GM20000 (cell line): ENCODE measurements at regions not wholly inside any gene's neighbourhood (a gene's known extent, or its start where the extent isn't known, plus 50 kb on each side); places are given as distances from the start of the nearest gene placed in this dataset.

ENCODE experiments used
- DNase-seq: peaks from one replicate; pipeline ENCODE4 v3.0.0; 2012; ENCODE audit warnings: low spot score
- TF ChIP-seq, protein P1 (sequence below): IDR thresholded peaks from 2 replicates; pipeline ENCODE4 v1.5.1; 2012; ENCODE audit warnings: mild to moderate bottlenecking, control low read depth; ENCODE audit errors: extremely low read depth, missing control alignments

DNA sequence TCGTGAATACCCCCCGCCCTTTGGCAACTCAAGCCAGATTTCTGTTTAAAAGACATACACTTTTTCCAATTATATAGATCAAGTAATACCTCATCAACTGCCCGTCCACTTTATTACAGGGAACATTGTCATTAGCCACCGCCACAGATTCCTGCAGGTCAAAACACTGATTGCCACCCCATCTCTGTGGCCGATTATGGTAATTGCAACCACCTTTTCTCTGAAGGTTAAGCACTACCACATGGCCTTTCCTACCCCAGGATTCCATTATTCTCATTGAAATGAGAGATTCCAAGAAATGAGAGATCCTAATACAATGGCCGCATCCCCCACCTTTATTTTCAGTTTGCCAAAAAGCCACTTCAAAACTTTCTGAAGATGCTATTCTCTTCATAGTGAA lies 478.8 kb upstream of the HSF2 start:
- no peak for DNase-seq
- TF ChIP-seq, protein P1, sequence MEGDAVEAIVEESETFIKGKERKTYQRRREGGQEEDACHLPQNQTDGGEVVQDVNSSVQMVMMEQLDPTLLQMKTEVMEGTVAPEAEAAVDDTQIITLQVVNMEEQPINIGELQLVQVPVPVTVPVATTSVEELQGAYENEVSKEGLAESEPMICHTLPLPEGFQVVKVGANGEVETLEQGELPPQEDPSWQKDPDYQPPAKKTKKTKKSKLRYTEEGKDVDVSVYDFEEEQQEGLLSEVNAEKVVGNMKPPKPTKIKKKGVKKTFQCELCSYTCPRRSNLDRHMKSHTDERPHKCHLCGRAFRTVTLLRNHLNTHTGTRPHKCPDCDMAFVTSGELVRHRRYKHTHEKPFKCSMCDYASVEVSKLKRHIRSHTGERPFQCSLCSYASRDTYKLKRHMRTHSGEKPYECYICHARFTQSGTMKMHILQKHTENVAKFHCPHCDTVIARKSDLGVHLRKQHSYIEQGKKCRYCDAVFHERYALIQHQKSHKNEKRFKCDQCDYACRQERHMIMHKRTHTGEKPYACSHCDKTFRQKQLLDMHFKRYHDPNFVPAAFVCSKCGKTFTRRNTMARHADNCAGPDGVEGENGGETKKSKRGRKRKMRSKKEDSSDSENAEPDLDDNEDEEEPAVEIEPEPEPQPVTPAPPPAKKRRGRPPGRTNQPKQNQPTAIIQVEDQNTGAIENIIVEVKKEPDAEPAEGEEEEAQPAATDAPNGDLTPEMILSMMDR = no peak

DNA sequence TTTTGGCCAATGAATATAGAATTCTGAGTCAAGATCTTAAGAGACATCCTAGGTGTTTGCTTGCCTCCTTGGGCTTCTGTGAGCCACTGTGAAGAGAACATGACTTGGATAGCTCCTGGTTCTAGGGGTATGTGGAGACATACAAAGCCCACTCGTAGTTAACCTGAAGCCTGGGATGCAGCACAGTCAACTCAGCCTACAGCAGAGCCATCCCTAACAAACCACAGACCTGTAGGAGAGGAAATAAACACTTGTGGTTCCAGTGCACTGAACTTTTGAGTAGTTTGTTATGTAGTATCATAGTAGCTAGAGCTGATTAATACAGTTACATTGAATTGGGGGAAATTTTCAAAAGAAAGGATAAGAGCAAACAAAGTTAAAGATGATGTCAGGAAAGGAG lies 474.4 kb upstream of the HSF2 start:
- DNase-seq = no peak
- TF ChIP-seq, protein P1 = no peak

DNA sequence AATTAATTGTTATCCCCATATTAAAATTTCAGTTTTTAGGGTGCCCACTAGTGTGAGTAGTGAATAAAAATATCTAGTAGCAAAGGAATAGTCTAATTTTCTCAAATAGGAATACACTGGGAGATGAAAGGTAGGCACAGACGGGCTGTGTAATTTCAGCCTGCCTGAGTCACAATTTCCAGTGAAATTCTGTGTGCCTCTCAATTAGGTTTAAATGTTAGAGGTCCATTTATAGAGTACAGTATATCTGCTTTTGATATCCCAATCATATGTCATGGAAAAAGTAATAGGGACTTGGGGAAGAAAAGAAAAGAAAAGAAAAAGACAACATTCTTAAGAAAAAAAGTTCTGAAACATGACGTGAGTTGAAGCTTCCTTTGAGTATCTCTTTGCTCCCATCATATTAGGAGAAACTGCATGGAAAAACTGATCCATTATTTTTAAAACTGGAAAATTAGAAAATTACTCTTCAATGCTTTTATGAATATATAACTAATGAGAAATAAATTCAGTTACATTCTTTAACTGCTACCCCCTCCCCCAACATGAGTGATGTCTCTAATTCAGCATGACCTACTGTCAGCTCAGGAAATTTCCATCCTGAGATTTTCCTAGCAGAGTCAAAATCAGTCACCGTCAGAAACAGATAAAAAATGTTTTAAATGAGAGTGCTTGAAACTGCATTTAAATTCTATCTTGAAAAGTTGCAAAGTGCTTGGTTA lies 473.8 kb upstream of the HSF2 start:
- DNase-seq = no peak
- TF ChIP-seq, protein P1 = no peak

DNA sequence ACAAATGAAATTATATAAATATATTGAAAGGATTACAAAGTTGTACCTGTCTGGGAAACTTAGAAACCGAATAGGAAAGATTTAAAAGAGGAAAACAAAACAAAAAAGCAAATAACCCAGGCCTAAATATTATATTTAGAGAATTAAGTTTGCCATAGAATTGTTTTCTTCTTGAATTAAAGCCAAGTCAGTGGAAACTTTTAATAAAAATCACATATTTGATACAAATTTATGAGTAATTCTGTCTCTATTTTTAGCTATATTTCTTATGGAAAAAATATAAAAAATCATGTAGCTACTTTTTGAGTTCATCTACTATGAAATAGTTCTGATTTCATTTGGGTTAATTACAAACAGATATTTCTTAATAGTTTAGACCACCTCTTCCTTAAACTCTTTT lies 470.2 kb upstream of the HSF2 start:
- no peak for DNase-seq
- TF ChIP-seq, protein P1 = no peak

DNA sequence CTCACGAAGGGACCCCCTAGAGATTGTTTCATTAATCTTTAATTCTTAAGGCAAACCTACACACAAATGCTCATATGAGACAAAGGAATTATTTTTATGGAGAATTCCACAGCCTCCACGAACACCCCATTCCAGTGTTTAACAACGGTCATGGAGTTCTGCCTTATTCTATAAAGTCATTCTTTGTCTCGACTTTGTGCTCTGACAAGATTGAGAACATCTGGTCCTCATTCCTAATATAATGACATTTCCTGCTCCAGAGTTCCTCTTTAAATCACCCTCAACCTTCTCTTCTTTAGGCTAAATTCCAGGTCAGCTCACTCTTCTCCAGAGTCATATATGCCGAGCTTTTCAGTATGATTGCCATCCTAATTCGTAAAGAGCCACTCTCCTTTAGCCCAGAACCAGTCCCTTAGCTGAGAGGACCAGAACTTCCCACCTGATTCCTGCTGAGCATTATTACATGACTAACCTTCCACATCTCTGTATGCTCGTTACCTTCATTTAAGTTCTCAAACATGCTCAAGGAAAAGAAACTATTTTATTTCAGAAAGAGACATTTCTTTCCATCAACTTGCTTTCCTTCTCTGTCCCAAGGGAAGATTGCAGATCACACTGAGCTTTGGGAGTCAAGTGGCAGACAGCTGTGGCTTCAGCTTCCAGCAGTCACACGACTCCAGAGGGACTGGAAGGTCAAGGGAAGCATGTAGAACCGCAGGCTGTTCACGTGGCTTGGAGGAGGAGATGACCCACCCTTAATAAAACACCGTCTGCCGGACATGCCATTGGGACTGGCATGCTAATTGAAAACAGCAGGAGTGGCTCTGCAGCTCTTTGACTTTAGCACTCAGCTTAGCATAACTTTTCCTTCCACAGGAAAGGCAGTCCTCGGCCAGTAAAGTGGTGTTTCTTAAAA lies 467.1 kb upstream of the HSF2 start:
- TF ChIP-seq, protein P1 = no peak
- no peak for DNase-seq

DNA sequence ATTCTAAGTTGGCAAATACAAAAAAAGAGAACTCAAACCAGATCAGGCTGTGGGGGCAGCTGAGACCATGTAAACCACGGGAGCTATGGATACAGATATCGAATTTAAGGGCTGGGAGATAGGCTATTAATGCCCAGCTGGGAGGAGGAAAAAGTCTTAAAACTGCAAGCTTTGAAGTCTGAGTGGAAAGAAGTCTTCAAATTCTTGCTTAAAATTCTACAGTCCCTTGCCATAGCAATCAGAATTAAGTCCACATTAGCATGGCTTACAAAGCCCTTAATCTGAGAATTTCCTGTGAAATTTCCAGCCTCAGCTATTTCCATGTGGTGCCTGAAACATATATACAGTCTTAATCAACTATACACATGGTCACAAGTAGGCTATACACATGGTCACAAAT lies 465.0 kb upstream of the HSF2 start:
- no peak for DNase-seq
- TF ChIP-seq, protein P1 = no peak

DNA sequence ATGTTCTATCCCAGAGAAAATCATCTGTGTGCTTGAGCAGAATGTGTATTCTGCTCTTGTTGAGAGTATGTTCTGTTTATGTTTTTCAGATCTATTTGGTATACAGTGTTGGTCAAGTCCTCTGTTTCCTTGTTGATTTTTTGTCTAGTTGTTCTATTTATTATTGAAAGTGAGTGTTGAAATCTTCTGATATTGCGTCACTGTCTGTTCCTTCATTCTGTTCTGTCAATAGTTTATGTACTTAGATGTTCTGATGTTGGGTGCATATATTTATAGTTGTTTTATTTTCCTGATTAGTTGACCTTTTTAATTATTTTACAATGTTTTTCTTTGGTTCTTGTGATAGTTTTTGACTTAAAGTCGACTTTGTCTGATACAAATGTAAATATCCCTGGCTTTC lies 458.7 kb upstream of the HSF2 start:
- TF ChIP-seq, protein P1 = no peak
- DNase-seq = no peak
